K562 (cell line): ENCODE measurements at regions not wholly inside any gene's neighbourhood (a gene's known extent, or its start where the extent isn't known, plus 50 kb on each side); places are given as distances from the start of the nearest gene placed in this dataset.

Experiments
- GTF2A2 ChIP-seq: IDR thresholded peaks from 2 replicates; pipeline ENCODE4 v1.6.1; 2016; ENCODE audit warnings: mild to moderate bottlenecking, missing genetic modification characterization, missing compliant biosample characterization
- ZNF316 ChIP-seq: fragments of 450-650 bp; IDR thresholded peaks from 2 replicates; pipeline ENCODE4 v1.6.1; 2016
- TF ChIP-seq, protein P1 (sequence below): fragments of 450-650 bp; IDR thresholded peaks from 2 replicates; pipeline ENCODE4 v1.6.1; 2016; ENCODE audit warnings: low read depth
- TF ChIP-seq, protein P2 (sequence below), 2 experiments: fragments of 450-650 bp; IDR thresholded peaks; 2 replicates each; pipeline ENCODE4 v1.6.1; 2016; ENCODE audit warnings: mild to moderate bottlenecking in 2 of 2, borderline replicate concordance in 1 of 2, low read depth in 1 of 2, moderate library complexity in 1 of 2

- TF ChIP-seq, protein P1, sequence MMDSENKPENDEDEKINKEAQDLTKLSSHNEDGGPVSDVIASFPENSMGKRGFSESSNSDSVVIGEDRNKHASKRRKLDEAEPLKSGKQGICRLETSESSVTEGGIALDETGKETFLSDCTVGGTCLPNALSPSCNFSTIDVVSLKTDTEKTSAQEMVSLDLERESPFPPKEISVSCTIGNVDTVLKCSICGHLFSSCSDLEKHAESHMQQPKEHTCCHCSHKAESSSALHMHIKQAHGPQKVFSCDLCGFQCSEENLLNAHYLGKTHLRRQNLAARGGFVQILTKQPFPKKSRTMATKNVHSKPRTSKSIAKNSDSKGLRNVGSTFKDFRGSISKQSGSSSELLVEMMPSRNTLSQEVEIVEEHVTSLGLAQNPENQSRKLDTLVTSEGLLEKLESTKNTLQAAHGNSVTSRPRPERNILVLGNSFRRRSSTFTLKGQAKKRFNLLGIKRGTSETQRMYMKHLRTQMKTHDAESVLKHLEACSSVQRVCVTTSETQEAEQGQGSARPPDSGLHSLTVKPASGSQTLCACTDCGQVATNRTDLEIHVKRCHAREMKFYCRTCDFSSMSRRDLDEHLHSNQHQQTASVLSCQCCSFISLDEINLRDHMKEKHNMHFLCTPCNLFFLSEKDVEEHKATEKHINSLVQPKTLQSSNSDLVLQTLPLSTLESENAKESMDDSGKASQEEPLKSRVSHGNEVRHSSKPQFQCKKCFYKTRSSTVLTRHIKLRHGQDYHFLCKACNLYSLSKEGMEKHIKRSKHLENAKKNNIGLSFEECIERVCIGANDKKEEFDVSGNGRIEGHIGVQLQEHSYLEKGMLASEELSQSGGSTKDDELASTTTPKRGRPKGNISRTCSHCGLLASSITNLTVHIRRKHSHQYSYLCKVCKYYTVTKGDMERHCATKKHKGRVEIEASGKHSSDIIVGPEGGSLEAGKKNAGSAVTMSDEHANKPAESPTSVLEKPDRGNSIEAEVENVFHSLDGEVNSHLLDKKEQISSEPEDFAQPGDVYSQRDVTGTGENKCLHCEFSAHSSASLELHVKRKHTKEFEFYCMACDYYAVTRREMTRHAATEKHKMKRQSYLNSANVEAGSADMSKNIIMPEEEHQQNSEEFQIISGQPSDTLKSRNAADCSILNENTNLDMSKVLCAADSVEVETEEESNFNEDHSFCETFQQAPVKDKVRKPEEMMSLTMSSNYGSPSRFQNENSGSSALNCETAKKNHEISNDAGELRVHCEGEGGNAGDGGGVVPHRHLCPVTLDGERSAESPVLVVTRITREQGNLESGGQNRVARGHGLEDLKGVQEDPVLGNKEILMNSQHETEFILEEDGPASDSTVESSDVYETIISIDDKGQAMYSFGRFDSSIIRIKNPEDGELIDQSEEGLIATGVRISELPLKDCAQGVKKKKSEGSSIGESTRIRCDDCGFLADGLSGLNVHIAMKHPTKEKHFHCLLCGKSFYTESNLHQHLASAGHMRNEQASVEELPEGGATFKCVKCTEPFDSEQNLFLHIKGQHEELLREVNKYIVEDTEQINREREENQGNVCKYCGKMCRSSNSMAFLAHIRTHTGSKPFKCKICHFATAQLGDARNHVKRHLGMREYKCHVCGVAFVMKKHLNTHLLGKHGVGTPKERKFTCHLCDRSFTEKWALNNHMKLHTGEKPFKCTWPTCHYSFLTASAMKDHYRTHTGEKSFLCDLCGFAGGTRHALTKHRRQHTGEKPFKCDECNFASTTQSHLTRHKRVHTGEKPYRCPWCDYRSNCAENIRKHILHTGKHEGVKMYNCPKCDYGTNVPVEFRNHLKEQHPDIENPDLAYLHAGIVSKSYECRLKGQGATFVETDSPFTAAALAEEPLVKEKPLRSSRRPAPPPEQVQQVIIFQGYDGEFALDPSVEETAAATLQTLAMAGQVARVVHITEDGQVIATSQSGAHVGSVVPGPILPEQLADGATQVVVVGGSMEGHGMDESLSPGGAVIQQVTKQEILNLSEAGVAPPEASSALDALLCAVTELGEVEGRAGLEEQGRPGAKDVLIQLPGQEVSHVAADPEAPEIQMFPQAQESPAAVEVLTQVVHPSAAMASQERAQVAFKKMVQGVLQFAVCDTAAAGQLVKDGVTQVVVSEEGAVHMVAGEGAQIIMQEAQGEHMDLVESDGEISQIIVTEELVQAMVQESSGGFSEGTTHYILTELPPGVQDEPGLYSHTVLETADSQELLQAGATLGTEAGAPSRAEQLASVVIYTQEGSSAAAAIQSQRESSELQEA, result no peak
- TF ChIP-seq GTF2A2 (tag) (no peak), ZNF316 (no peak)
- TF ChIP-seq, protein P2, sequence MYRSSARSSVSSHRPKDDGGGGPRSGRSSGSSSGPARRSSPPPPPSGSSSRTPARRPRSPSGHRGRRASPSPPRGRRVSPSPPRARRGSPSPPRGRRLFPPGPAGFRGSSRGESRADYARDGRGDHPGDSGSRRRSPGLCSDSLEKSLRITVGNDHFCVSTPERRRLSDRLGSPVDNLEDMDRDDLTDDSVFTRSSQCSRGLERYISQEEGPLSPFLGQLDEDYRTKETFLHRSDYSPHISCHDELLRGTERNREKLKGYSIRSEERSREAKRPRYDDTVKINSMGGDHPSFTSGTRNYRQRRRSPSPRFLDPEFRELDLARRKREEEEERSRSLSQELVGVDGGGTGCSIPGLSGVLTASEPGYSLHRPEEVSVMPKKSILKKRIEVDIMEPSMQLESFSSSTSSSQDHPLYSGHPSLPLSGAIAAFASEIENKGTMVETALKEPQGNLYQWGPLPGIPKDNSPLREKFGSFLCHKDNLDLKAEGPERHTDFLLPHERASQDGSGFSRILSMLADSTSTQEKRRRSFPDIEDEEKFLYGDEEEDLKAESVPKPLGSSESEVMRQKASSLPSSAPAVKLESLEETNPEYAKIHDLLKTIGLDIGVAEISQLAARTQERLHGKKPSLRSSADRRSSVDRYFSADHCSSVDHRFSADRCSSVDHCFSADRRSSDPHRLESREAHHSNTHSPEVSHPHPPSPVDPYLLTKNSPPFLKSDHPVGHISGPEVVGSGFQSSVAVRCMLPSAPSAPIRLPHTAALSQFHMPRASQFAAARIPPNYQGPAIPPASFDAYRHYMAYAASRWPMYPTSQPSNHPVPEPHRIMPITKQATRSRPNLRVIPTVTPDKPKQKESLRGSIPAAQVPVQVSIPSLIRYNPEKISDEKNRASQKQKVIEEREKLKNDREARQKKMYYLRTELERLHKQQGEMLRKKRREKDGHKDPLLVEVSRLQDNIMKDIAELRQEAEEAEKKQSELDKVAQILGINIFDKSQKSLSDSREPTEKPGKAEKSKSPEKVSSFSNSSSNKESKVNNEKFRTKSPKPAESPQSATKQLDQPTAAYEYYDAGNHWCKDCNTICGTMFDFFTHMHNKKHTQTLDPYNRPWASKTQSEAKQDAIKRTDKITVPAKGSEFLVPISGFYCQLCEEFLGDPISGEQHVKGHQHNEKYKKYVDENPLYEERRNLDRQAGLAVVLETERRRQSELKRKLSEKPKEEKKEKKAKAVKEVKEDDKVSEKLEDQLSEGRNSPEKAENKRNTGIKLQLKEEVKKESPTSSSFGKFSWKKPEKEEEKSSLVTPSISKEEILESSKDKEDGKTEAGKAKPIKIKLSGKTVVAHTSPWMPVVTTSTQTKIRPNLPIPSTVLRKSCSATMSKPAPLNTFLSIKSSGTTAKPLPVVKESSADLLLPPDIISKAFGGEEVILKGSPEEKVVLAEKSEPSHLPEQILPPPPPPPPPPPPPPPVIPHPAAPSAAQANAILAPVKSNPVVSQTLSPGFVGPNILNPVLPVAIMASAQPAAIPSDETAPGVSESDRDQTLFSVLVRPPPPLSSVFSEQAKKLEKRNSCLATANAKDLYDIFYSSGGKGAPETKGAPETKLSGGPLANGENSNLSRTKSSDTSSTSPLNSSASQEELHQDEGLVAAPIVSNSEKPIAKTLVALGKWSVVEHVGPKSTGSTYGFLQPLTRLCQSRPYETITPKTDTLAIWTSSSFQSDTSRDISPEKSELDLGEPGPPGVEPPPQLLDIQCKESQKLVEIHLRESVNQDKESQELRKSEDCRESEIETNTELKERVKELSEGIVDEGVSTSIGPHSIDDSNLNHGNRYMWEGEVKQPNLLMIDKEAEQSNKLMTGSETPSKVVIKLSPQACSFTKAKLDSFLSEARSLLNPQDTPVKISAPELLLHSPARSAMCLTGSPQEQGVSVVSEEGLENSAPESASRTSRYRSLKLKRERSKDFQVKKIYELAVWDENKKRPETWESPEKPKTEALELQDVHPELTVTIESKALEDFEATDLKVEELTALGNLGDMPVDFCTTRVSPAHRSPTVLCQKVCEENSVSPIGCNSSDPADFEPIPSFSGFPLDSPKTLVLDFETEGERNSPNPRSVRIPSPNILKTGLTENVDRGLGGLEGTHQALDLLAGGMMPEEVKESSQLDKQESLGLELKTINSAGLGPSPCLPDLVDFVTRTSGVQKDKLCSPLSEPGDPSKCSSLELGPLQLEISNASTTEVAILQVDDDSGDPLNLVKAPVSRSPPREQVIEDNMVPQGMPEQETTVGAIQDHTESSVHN (IDR thresholded peaks at IDR 0.05; ENCODE audit: borderline replicate concordance in 1 of 2, low read depth in 1 of 2), result no peak
These were observed 55.1 kb downstream of the TMEM174 start (continued) for GRCh38 chr5:73228052-73228451.
